ENCODE measurements at regions not wholly inside any gene's neighbourhood (a gene's known extent, or its start where the extent isn't known, plus 50 kb on each side); places are given as distances from the start of the nearest gene placed in this dataset.

DNA sequence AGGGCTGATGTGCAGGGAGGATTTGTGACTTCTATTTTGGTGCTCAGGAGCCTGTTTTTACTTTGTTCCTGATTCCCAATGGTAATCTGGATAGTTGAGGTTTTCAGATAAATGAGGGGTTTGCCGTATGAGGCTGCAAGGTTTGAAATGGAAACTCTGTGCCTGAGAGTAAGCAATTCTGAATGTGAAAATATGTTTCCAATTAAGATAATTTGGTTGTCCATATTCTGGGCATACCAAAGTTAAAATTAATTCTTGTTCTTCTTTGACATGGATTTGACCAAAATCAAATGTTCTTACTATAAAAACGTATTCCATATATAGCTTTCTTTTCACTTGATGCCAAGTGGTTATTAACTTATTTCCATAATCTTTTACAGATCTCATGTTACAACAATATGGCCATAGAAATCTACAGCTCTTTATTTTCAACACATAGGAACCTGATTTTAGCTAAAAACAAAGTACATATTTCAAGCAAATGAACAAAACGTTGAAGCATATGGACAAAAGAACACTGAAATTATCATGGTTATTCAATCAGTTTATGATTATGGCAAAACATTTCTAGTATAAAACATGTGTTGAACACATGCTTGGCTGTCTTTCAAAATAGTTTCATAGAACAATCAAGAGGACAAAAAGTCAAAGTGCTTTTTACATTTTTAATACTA is 63.4 kb upstream of the ARHGAP28 start:
- TF ChIP-seq EZH2 (IDR thresholded peaks at IDR 0.05; ENCODE audit: borderline replicate concordance, insufficient read depth, low read depth, low read length, poor library complexity, severe bottlenecking) = no peak
- TF ChIP-seq, protein P1, sequence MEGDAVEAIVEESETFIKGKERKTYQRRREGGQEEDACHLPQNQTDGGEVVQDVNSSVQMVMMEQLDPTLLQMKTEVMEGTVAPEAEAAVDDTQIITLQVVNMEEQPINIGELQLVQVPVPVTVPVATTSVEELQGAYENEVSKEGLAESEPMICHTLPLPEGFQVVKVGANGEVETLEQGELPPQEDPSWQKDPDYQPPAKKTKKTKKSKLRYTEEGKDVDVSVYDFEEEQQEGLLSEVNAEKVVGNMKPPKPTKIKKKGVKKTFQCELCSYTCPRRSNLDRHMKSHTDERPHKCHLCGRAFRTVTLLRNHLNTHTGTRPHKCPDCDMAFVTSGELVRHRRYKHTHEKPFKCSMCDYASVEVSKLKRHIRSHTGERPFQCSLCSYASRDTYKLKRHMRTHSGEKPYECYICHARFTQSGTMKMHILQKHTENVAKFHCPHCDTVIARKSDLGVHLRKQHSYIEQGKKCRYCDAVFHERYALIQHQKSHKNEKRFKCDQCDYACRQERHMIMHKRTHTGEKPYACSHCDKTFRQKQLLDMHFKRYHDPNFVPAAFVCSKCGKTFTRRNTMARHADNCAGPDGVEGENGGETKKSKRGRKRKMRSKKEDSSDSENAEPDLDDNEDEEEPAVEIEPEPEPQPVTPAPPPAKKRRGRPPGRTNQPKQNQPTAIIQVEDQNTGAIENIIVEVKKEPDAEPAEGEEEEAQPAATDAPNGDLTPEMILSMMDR (IDR thresholded peaks at IDR 0.05) = no peak
